GM18511 (cell line): ENCODE measurements at regions not wholly inside any gene's neighbourhood (a gene's known extent, or its start where the extent isn't known, plus 50 kb on each side); places are given as distances from the start of the nearest gene placed in this dataset.

Experiments used
- ATAC-seq: cut with Tn5 transposase; IDR thresholded peaks from one replicate; pipeline ENCODE4 v1.9.1; 2021; ENCODE audit warnings: mild to moderate bottlenecking, moderate library complexity; ENCODE audit not compliant: unreplicated experiment

GRCh38 chr1:63169057-63169456 is 153.3 kb upstream of the FOXD3 start:
- ATAC-seq = no peak

- no peak for ATAC-seq
Measured at GRCh38 chr1:63173161-63173560, 149.2 kb upstream of the FOXD3 start.

GRCh38 chr1:63189677-63190076 is 132.7 kb upstream of the FOXD3 start:
- no peak for ATAC-seq

GRCh38 chr1:63190171-63190570 is 132.2 kb upstream of the FOXD3 start:
- no peak for ATAC-seq

- no peak for ATAC-seq
Measured at GRCh38 chr1:63198871-63199394, 123.4 kb upstream of the FOXD3 start.

- ATAC-seq = no peak
Measured at GRCh38 chr1:63199706-63200335, 122.5 kb upstream of the FOXD3 start.

- ATAC-seq = no peak
Measured at GRCh38 chr1:63200676-63201075, 121.7 kb upstream of the FOXD3 start.

GRCh38 chr1:63203641-63204040 is 118.7 kb upstream of the FOXD3 start:
- ATAC-seq = no peak

- ATAC-seq = no peak
Measured at GRCh38 chr1:63205776-63206175, 116.6 kb upstream of the FOXD3 start.

- no peak for ATAC-seq
Measured at GRCh38 chr1:63214553-63214952, 107.8 kb upstream of the FOXD3 start.

GRCh38 chr1:63223426-63223825 is 98.9 kb upstream of the FOXD3 start:
- no peak for ATAC-seq

- no peak for ATAC-seq
Measured at GRCh38 chr1:63230722-63231121, 91.6 kb upstream of the FOXD3 start.

GRCh38 chr1:63238721-63239120 is 83.6 kb upstream of the FOXD3 start:
- no peak for ATAC-seq

- no peak for ATAC-seq
Measured at GRCh38 chr1:63245186-63245585, 77.2 kb upstream of the FOXD3 start.

GRCh38 chr1:63248216-63248615 is 74.2 kb upstream of the FOXD3 start:
- no peak for ATAC-seq

- ATAC-seq = no peak
Measured at GRCh38 chr1:63255153-63255552, 67.2 kb upstream of the FOXD3 start.

- no peak for ATAC-seq
Measured at GRCh38 chr1:63261736-63262458, 60.5 kb upstream of the FOXD3 start.

GRCh38 chr1:63262459-63262770 is 60.0 kb upstream of the FOXD3 start:
- ATAC-seq = no peak

- no peak for ATAC-seq
Measured at GRCh38 chr1:63264161-63264560, 58.2 kb upstream of the FOXD3 start.

GRCh38 chr1:63266857-63267256 is 55.5 kb upstream of the FOXD3 start:
- no peak for ATAC-seq

GRCh38 chr1:63268876-63269275 is 53.5 kb upstream of the FOXD3 start:
- no peak for ATAC-seq

GRCh38 chr1:63269571-63269970 is 52.8 kb upstream of the FOXD3 start:
- no peak for ATAC-seq
